LNCAP (cell line): ENCODE measurements at regions not wholly inside any gene's neighbourhood (a gene's known extent, or its start where the extent isn't known, plus 50 kb on each side); places are given as distances from the start of the nearest gene placed in this dataset.

Experiments
- CTCF ChIP-seq: fragments of 450-650 bp; IDR thresholded peaks from 2 replicates; pipeline ENCODE4 v1.5.1; 2017; ENCODE audit warnings: mild to moderate bottlenecking

GRCh38 chr14:100015251-100015655, 50.0 kb upstream of the EVL start:
- no peak for TF ChIP-seq CTCF
